ENCODE measurements at regions not wholly inside any gene's neighbourhood (a gene's known extent, or its start where the extent isn't known, plus 50 kb on each side); places are given as distances from the start of the nearest gene placed in this dataset.
"Not testable (repeated sequence)": the region's sequence is repeated elsewhere in the genome, so short reads cannot be mapped to it uniquely, and the experiment has no call there.

GRCh38 chr14:84485036-84485435 is 1044.9 kb upstream of the FLRT2 start:
- Mint-ChIP-seq H3K4me1 (ENCODE audit: low read depth) (no peaks in the 10 kb centered on the region), H3K36me3 (ENCODE audit: insufficient read depth in 2 of 2) (peaks cover 3 to 4% of the 10 kb centered on the region in 2 donors)
- no peak for DNase-seq

DNA sequence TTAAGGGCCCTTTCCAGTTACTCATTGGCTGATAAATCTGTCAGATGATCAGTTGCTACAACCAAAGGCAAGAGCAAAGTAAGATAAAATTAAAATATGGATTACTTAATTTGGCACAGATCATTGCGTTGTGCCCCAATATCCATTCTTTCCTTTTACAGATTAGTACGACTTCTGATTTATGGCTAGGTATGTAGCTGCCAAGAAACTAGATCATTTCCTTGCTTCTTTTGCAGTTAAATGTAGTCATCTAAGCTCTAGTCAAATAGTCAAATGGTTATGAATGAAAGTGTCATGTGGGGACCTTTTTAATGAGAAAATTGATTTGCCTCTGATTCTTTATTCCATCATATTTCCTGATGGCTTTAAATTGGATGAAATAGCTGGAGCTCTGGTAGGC is 1039.9 kb upstream of the FLRT2 start:
- H3K4me3 Mint-ChIP-seq: no peak overlapping the region
- ATAC-seq (replicated peaks in 1 of 2): no peak
- no peaks in the 10 kb centered on the region for H3K27me3 Mint-ChIP-seq (ENCODE audit: low read depth)
- no peaks in the 10 kb centered on the region for H3K4me1 Mint-ChIP-seq (ENCODE audit: low read depth)
- H3K36me3 Mint-ChIP-seq (ENCODE audit: insufficient read depth in 2 of 2): peaks cover 3 to 4% of the 10 kb centered on the region in 2 donors
- DNase-seq: no peak
- peaks cover 15 to 20% of the 10 kb centered on the region in 2 donors for H3K9me3 Mint-ChIP-seq
- no peak overlapping the region for H3K27ac Mint-ChIP-seq

More at GRCh38 chr14:84485036-84485435, 1044.9 kb upstream of the FLRT2 start:
- Mint-ChIP-seq H3K27me3 (ENCODE audit: low read depth) (no peaks in the 10 kb centered on the region), H3K27ac (no peak overlapping the region), H3K9me3 (peaks cover 8% of the 10 kb centered on the region in 2 donors), H3K4me3 (no peak overlapping the region)
- ATAC-seq (replicated peaks in 1 of 2): no peak

DNA sequence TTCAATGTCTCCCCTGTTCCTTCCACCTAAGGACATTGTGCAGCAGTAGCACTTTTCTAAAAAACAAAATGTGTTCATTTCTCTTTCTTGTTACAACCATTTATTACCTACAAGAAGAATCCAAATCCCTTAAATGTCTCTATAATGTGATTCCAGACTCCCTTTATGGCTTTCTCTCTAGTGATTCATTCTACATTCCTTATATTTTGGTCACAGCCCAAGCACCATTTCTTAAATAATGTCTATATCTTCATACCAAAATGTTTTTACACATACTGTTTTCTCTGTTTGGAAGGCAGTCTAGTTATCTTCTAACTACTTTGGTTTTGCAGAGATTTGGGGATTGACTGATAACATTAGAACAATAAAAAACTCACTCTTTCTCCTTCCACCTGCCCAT is 1037.3 kb upstream of the FLRT2 start:
- no peak for ATAC-seq (replicated peaks in 1 of 2)

DNA sequence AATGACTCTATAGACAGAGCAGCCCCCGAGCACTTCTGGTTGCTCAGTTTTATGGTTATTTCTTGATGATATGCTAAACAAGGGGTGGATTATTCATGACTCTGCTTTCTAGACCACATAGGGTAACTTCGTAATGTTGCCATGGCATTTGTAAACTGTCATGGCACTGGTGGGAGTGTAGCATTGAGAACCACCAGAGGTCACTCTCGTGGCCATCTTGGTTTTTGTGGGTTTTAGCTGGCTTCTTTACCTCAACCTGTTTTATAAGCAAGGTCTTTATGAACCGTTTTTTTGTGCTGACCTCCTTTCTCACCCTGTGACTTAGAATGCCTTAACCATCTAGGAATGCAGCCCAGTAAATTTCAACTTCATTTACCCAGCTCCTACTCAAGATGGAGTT is 1036.2 kb upstream of the FLRT2 start:
- Mint-ChIP-seq H3K4me1 (ENCODE audit: low read depth) (no peaks in the 10 kb centered on the region), H3K36me3 (ENCODE audit: insufficient read depth in 2 of 2) (no peaks in the 10 kb centered on the region), H3K9me3 (peaks cover 13 to 15% of the 10 kb centered on the region in 2 donors), H3K27ac (no peak overlapping the region), H3K27me3 (ENCODE audit: low read depth) (no peaks in the 10 kb centered on the region), H3K4me3 (no peak overlapping the region)
- ATAC-seq (replicated peaks in 1 of 2): no peak
- no peak for DNase-seq

More for the DNA sequence above, 1037.3 kb upstream of the FLRT2 start:
- Mint-ChIP-seq H3K4me1 (ENCODE audit: low read depth) (no peaks in the 10 kb centered on the region), H3K9me3 (peaks cover 14 to 19% of the 10 kb centered on the region in 2 donors), H3K27ac (no peak overlapping the region), H3K36me3 (ENCODE audit: insufficient read depth in 2 of 2) (peaks cover 3 to 4% of the 10 kb centered on the region in 2 donors), H3K4me3 (no peak overlapping the region), H3K27me3 (ENCODE audit: low read depth) (no peaks in the 10 kb centered on the region)
- DNase-seq: no peak

DNA sequence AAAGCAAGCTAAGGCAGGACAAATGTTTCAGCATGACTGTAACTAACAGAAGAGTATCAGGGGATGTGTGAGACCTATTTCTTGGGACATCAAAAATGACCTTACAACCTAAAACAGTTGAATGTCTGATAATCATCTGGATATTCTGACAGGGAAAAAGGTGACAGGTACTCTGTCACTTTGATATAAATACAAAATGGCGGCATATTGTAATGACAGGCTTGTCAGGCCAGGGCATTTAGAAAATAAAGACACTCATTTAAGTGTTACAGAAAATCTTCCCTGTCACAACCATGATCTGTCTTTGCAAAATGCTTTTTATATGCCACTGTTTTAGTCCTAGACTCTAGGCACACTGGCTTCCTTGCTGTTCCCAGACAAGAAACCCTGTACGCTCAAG is 1033.3 kb upstream of the FLRT2 start:
- no peak for DNase-seq
- ATAC-seq (replicated peaks in 1 of 2): no peak
- Mint-ChIP-seq H3K4me1 (ENCODE audit: low read depth) (no peaks in the 10 kb centered on the region), H3K9me3 (peaks cover 12% of the 10 kb centered on the region in 2 donors), H3K4me3 (no peak overlapping the region), H3K27me3 (ENCODE audit: low read depth) (no peaks in the 10 kb centered on the region), H3K36me3 (ENCODE audit: insufficient read depth in 2 of 2) (no peaks in the 10 kb centered on the region), H3K27ac (no peak overlapping the region)

- not testable (repeated sequence) for H3K27ac Mint-ChIP-seq; H3K27me3 Mint-ChIP-seq (ENCODE audit: low read depth); DNase-seq; H3K36me3 Mint-ChIP-seq (ENCODE audit: insufficient read depth in 2 of 2); H3K4me1 Mint-ChIP-seq (ENCODE audit: low read depth); ATAC-seq (replicated peaks in 1 of 2); H3K4me3 Mint-ChIP-seq
- peaks cover 10 to 15% of the 10 kb centered on the region in 2 donors for H3K9me3 Mint-ChIP-seq
Observed at GRCh38 chr14:84512823-84513222, 1017.1 kb upstream of the FLRT2 start.

GRCh38 chr14:84519836-84520235 is 1010.1 kb upstream of the FLRT2 start:
- Mint-ChIP-seq H3K4me3 (no peak overlapping the region), H3K36me3 (ENCODE audit: insufficient read depth in 2 of 2) (peaks cover 0 to 2% of the 10 kb centered on the region in 2 donors), H3K27ac (no peak overlapping the region), H3K27me3 (ENCODE audit: low read depth) (no peaks in the 10 kb centered on the region), H3K4me1 (ENCODE audit: low read depth) (no peaks in the 10 kb centered on the region), H3K9me3 (peaks cover 8 to 11% of the 10 kb centered on the region in 2 donors)
- no peak for DNase-seq
- ATAC-seq (replicated peaks in 1 of 2): no peak

- no peak overlapping the region for H3K4me3 Mint-ChIP-seq
- H3K9me3 Mint-ChIP-seq: peaks cover 13 to 15% of the 10 kb centered on the region in 2 donors
- peaks cover 0 to 2% of the 10 kb centered on the region in 2 donors for H3K36me3 Mint-ChIP-seq (ENCODE audit: insufficient read depth in 2 of 2)
- DNase-seq: no peak
- H3K27ac Mint-ChIP-seq: no peak overlapping the region
- no peaks in the 10 kb centered on the region for H3K4me1 Mint-ChIP-seq (ENCODE audit: low read depth)
- no peak for ATAC-seq (replicated peaks in 1 of 2)
- no peaks in the 10 kb centered on the region for H3K27me3 Mint-ChIP-seq (ENCODE audit: low read depth)
Observed at GRCh38 chr14:84520711-84521338, 1009.1 kb upstream of the FLRT2 start.

- H3K27me3 Mint-ChIP-seq (ENCODE audit: low read depth): no peaks in the 10 kb centered on the region
- H3K4me1 Mint-ChIP-seq (ENCODE audit: low read depth): no peaks in the 10 kb centered on the region
- H3K9me3 Mint-ChIP-seq: peaks cover 10 to 19% of the 10 kb centered on the region in 2 donors
- ATAC-seq (replicated peaks in 1 of 2) (no peak), DNase-seq (no peak)
- peaks cover 0 to 2% of the 10 kb centered on the region in 2 donors for H3K36me3 Mint-ChIP-seq (ENCODE audit: insufficient read depth in 2 of 2)
- H3K27ac Mint-ChIP-seq: no peak overlapping the region
- no peak overlapping the region for H3K4me3 Mint-ChIP-seq
Observed at GRCh38 chr14:84523746-84524145, 1006.2 kb upstream of the FLRT2 start.

DNA sequence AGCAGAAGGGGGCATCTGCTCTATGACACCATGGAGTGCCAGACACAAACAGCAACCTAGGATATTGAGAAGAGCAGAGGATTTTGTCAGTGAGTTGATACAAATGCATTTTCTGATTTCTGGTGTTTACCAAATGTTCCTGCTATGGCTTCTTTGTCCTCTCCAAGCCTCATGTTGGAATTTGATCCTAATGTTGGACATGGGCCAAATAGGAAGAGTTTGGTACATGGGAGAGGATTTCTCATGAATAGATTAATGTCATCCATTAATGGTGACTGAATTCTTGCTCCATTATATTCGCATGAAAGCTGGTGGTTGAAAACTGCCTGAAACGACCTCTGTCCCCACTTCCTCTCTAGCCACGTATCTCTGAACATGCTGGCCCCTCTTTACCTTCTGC is 1002.2 kb upstream of the FLRT2 start:
- Mint-ChIP-seq H3K36me3 (ENCODE audit: insufficient read depth in 2 of 2) (no peaks in the 10 kb centered on the region), H3K27me3 (ENCODE audit: low read depth) (no peaks in the 10 kb centered on the region), H3K4me1 (ENCODE audit: low read depth) (no peaks in the 10 kb centered on the region), H3K9me3 (peaks cover 10 to 12% of the 10 kb centered on the region in 2 donors), H3K27ac (no peak overlapping the region), H3K4me3 (no peak overlapping the region)
- no peak for ATAC-seq (replicated peaks in 1 of 2)
- no peak for DNase-seq

- Mint-ChIP-seq H3K36me3 (ENCODE audit: insufficient read depth in 2 of 2) (peaks cover 0 to 1% of the 10 kb centered on the region in 2 donors), H3K27ac (no peak overlapping the region), H3K4me1 (ENCODE audit: low read depth) (no peaks in the 10 kb centered on the region), H3K27me3 (ENCODE audit: low read depth) (no peaks in the 10 kb centered on the region), H3K4me3 (no peak overlapping the region), H3K9me3 (peaks cover 5 to 6% of the 10 kb centered on the region in 2 donors)
- no peak for ATAC-seq (replicated peaks in 1 of 2)
- DNase-seq: no peak
Observed at GRCh38 chr14:84532016-84532415, 997.9 kb upstream of the FLRT2 start.

DNA sequence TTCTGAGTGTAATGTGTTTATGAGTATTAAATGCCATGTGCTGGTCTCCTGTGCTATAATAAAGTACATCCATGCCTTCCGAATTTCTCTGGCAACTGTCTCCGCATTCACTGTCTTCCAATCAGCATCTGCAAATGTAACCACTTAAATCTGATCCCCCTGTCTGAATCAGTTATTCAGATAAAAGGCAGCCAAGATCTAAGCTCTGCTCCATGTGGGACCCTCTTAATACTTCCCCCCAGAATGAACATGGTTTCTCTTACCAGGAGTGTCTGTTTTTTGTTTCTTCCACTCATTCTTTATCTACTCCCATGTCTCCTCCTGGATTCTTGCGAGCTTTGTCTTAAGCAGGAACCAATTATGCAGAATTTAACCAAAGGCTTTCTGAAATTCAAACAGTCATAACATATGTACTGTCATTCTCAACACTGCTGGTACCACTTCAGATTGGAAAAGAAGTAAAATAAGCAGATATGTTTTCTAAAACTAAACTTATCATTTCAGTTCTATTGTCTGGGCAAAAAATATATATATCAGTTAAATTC is 996.7 kb upstream of the FLRT2 start:
- Mint-ChIP-seq H3K4me1 (ENCODE audit: low read depth) (no peaks in the 10 kb centered on the region), H3K27ac (no peak overlapping the region), H3K27me3 (ENCODE audit: low read depth) (no peaks in the 10 kb centered on the region), H3K4me3 (no peak overlapping the region), H3K36me3 (ENCODE audit: insufficient read depth in 2 of 2) (peaks cover 0 to 1% of the 10 kb centered on the region in 2 donors), H3K9me3 (peaks cover 3 to 5% of the 10 kb centered on the region in 2 donors)
- ATAC-seq (replicated peaks in 1 of 2): no peak
- DNase-seq: no peak

DNA sequence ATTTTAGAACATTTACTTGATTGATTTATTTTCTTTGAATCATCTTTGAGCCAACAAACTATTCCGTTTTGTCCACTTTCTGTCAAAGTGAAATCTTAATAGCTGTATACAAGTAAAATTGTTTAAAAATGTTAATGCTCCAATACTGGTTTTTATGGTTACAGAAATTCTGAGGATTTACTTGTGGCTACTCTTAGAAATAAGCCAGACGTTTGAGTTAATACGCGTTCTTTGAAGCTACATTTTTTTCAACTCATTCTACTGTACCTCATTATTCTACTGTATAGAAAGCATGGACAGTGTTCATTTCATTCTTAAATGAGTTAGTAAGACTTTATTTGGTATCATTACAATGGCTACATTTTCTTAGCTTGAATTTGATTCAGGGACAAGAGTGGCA is 996.2 kb upstream of the FLRT2 start:
- Mint-ChIP-seq H3K36me3 (ENCODE audit: insufficient read depth in 2 of 2) (peaks cover 0 to 1% of the 10 kb centered on the region in 2 donors), H3K4me1 (ENCODE audit: low read depth) (no peaks in the 10 kb centered on the region), H3K27me3 (ENCODE audit: low read depth) (no peaks in the 10 kb centered on the region), H3K9me3 (peaks cover 5% of the 10 kb centered on the region in 2 donors), H3K4me3 (no peak overlapping the region), H3K27ac (no peak overlapping the region)
- DNase-seq (no peak), ATAC-seq (replicated peaks in 1 of 2) (no peak)

GRCh38 chr14:84535484-84535883 is 994.5 kb upstream of the FLRT2 start:
- H3K4me1 Mint-ChIP-seq (ENCODE audit: low read depth): no peaks in the 10 kb centered on the region
- DNase-seq (no peak), ATAC-seq (replicated peaks in 1 of 2) (no peak)
- no peaks in the 10 kb centered on the region for H3K27me3 Mint-ChIP-seq (ENCODE audit: low read depth)
- no peak overlapping the region for H3K27ac Mint-ChIP-seq
- H3K36me3 Mint-ChIP-seq (ENCODE audit: insufficient read depth in 2 of 2): peaks cover 0 to 1% of the 10 kb centered on the region in 2 donors
- H3K4me3 Mint-ChIP-seq: no peak overlapping the region
- peaks cover 4 to 5% of the 10 kb centered on the region in 2 donors for H3K9me3 Mint-ChIP-seq

Data from activated T-cell treated with anti-CD3 and anti-CD28 coated beads, Interleukin-2, amount 50 U/mL, for 72 hours (primary cell).